Transverse colon (tissue), 3 donors: ENCODE measurements at regions not wholly inside any gene's neighbourhood (a gene's known extent, or its start where the extent isn't known, plus 50 kb on each side); places are given as distances from the start of the nearest gene placed in this dataset.

Experiments used
- POLR2A ChIP-seq: fragments of 450-650 bp; IDR thresholded peaks from one replicate; pipeline ENCODE4 v1.6.1; 2016; ENCODE audit warnings: antibody characterized with exemption, mild to moderate bottlenecking, moderate library complexity
- TF ChIP-seq, protein P1 (sequence below), 5 experiments: fragments of 200-600 bp in 3 of 5; fragments of 450-650 bp in 2 of 5; sonication (generic) in 3 of 5; IDR thresholded peaks; 1 replicate in 2 of 5; 2 replicates in 3 of 5; pipeline ENCODE4 v1.5.1; 2016 to 2017; ENCODE audit warnings: antibody characterized with exemption in 5 of 5, inconsistent platforms in 3 of 5, mild to moderate bottlenecking in 2 of 5, moderate library complexity in 1 of 5

- no peak for TF ChIP-seq POLR2A
- TF ChIP-seq, protein P1, sequence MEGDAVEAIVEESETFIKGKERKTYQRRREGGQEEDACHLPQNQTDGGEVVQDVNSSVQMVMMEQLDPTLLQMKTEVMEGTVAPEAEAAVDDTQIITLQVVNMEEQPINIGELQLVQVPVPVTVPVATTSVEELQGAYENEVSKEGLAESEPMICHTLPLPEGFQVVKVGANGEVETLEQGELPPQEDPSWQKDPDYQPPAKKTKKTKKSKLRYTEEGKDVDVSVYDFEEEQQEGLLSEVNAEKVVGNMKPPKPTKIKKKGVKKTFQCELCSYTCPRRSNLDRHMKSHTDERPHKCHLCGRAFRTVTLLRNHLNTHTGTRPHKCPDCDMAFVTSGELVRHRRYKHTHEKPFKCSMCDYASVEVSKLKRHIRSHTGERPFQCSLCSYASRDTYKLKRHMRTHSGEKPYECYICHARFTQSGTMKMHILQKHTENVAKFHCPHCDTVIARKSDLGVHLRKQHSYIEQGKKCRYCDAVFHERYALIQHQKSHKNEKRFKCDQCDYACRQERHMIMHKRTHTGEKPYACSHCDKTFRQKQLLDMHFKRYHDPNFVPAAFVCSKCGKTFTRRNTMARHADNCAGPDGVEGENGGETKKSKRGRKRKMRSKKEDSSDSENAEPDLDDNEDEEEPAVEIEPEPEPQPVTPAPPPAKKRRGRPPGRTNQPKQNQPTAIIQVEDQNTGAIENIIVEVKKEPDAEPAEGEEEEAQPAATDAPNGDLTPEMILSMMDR (IDR thresholded peaks at IDR 0.05): no peak
Measured at GRCh38 chr22:47259049-47259448, 496.6 kb downstream of the TBC1D22A start.
